H9 (cell line): ENCODE measurements at regions not wholly inside any gene's neighbourhood (a gene's known extent, or its start where the extent isn't known, plus 50 kb on each side); places are given as distances from the start of the nearest gene placed in this dataset.

ENCODE experiments used
- DNase-seq: peaks from one replicate; pipeline ENCODE4 v3.0.0-alpha.2; 2017
- H2AFZ ChIP-seq: one replicate; pipeline ENCODE4 v1.6.1; 2013; ENCODE audit warnings: mild to moderate bottlenecking, low read length, control low read depth, moderate library complexity
- H2AK5ac ChIP-seq: 2 replicates; pipeline ENCODE4 v1.6.1; 2013; ENCODE audit warnings: low read length, control low read depth, mixed read lengths; ENCODE audit not compliant: insufficient read length
- H2BK120ac ChIP-seq: one replicate; pipeline ENCODE4 v1.6.1; 2013; ENCODE audit warnings: low read depth, mild to moderate bottlenecking, low read length, control low read depth, inconsistent platforms; ENCODE audit not compliant: poor library complexity, severe bottlenecking
- H2BK12ac ChIP-seq: 2 replicates; pipeline ENCODE4 v1.6.1; 2013; ENCODE audit warnings: low read length, control low read depth, mixed read lengths, low read depth; ENCODE audit not compliant: insufficient read length
- H2BK15ac ChIP-seq: 2 replicates; pipeline ENCODE4 v1.6.1; 2013; ENCODE audit warnings: low read depth, low read length, control low read depth
- H2BK20ac ChIP-seq: one replicate; pipeline ENCODE4 v1.6.1; 2013; ENCODE audit warnings: low read depth, mild to moderate bottlenecking, low read length, control low read depth, inconsistent platforms; ENCODE audit not compliant: poor library complexity, severe bottlenecking
- H2BK5ac ChIP-seq: 2 replicates; pipeline ENCODE4 v1.6.1; 2013; ENCODE audit warnings: low read length, control low read depth, mixed read lengths; ENCODE audit not compliant: insufficient read length
- H3K14ac ChIP-seq: 2 replicates; pipeline ENCODE4 v1.6.1; 2013; ENCODE audit warnings: low read length, control low read depth; ENCODE audit not compliant: insufficient read depth
- H3K18ac ChIP-seq: 2 replicates; pipeline ENCODE4 v1.6.1; 2013; ENCODE audit warnings: low read depth, mild to moderate bottlenecking, mixed read lengths, low read length, control low read depth; ENCODE audit not compliant: insufficient read length
- H3K23ac ChIP-seq: 2 replicates; pipeline ENCODE4 v1.6.1; 2013; ENCODE audit warnings: low read length, control low read depth, mixed read lengths, low read depth; ENCODE audit not compliant: insufficient read length
- H3K23me2 ChIP-seq: 2 replicates; pipeline ENCODE4 v1.6.1; 2013; ENCODE audit warnings: low read depth, mild to moderate bottlenecking, mixed read lengths, low read length, control low read depth; ENCODE audit not compliant: insufficient read length, poor library complexity, severe bottlenecking
- H3K27ac ChIP-seq: 2 replicates; pipeline ENCODE4 v1.5.1; 2013; ENCODE audit warnings: low read length, control low read depth, mixed read lengths, low read depth; ENCODE audit not compliant: insufficient read length
- H3K27me3 ChIP-seq: 2 replicates; pipeline ENCODE4 v1.6.1; 2013; ENCODE audit warnings: low read length, control low read depth, inconsistent platforms; ENCODE audit not compliant: insufficient read depth
- H3K4ac ChIP-seq: 2 replicates; pipeline ENCODE4 v1.6.1; 2013; ENCODE audit warnings: low read depth, mild to moderate bottlenecking, control low read depth, inconsistent platforms, low read length, moderate library complexity
- H3K4me1 ChIP-seq: 2 replicates; pipeline ENCODE4 v1.6.1; 2013; ENCODE audit warnings: low read length, control low read depth, inconsistent platforms; ENCODE audit not compliant: insufficient read depth
- H3K4me2 ChIP-seq: 2 replicates; pipeline ENCODE4 v1.6.1; 2013; ENCODE audit warnings: low read length, control low read depth, mixed read lengths; ENCODE audit not compliant: insufficient read length, insufficient read depth
- H3K56ac ChIP-seq: 2 replicates; pipeline ENCODE4 v1.6.1; 2013; ENCODE audit warnings: low read depth, mild to moderate bottlenecking, mixed read lengths, low read length, control low read depth; ENCODE audit not compliant: insufficient read length
- H3K79me1 ChIP-seq: 2 replicates; pipeline ENCODE4 v1.6.1; 2013; ENCODE audit warnings: low read depth, mild to moderate bottlenecking, moderate library complexity, low read length, control low read depth, inconsistent platforms; ENCODE audit not compliant: insufficient read depth, poor library complexity, severe bottlenecking
- H3K79me2 ChIP-seq: 2 replicates; pipeline ENCODE4 v1.6.1; 2013; ENCODE audit warnings: low read length, control low read depth, inconsistent platforms; ENCODE audit not compliant: insufficient read depth
- H3K9ac ChIP-seq: 2 replicates; pipeline ENCODE4 v1.6.1; 2013; ENCODE audit warnings: low read length, control low read depth, mixed read lengths; ENCODE audit not compliant: insufficient read length; ENCODE audit errors: extremely low read depth
- H3K9me3 ChIP-seq: one replicate; pipeline ENCODE4 v1.6.1; 2013; ENCODE audit warnings: low read depth, low read length, inconsistent platforms; ENCODE audit not compliant: control insufficient read depth
- H3T11ph ChIP-seq: one replicate; pipeline ENCODE4 v1.6.1; 2013; ENCODE audit warnings: mild to moderate bottlenecking, low read length, control low read depth, inconsistent platforms
- H4K20me1 ChIP-seq: one replicate; pipeline ENCODE4 v1.6.1; 2013; ENCODE audit not compliant: control insufficient read depth, insufficient read length, insufficient read depth
- H4K5ac ChIP-seq: 2 replicates; pipeline ENCODE4 v1.6.1; 2013; ENCODE audit warnings: low read depth, mild to moderate bottlenecking, mixed read lengths, low read length, control low read depth; ENCODE audit not compliant: insufficient read length
- H4K8ac ChIP-seq: replicated peaks from 2 replicates; pipeline ENCODE4 v1.6.1; 2013; ENCODE audit warnings: low read length, control low read depth, mixed read lengths, low read depth; ENCODE audit not compliant: insufficient read length
- H4K91ac ChIP-seq: 2 replicates; pipeline ENCODE4 v1.6.1; 2013; ENCODE audit warnings: low read depth, mild to moderate bottlenecking, moderate library complexity, mixed read lengths, low read length, control low read depth; ENCODE audit not compliant: insufficient read length
- H3K27ac Mint-ChIP-seq, 3 experiments: 2 replicates in 2 of 3; 3 replicates in 1 of 3; pipeline ENCODE4 v1.8.0; 2020 to 2021; ENCODE audit warnings: mixed read lengths in 3 of 3, mild to moderate bottlenecking in 1 of 3, moderate library complexity in 1 of 3
- H3K27me3 Mint-ChIP-seq: 2 replicates; pipeline ENCODE4 v1.8.0; 2021; ENCODE audit warnings: low read depth, mild to moderate bottlenecking, moderate library complexity, mixed read lengths
- H3K36me3 Mint-ChIP-seq, 3 experiments: 2 replicates in 2 of 3; 3 replicates in 1 of 3; pipeline ENCODE4 v1.8.0; 2020 to 2021; ENCODE audit warnings: low read depth in 3 of 3, mixed read lengths in 3 of 3; ENCODE audit not compliant: insufficient read depth in 1 of 3
- H3K4me1 Mint-ChIP-seq, 2 experiments: 2 replicates each; pipeline ENCODE4 v1.8.0; 2020; ENCODE audit warnings: mixed read lengths in 2 of 2
- H3K4me3 Mint-ChIP-seq, 2 experiments: 2 replicates in 1 of 2; 3 replicates in 1 of 2; pipeline ENCODE4 v1.8.0; 2020 to 2021; ENCODE audit warnings: mild to moderate bottlenecking in 2 of 2, mixed read lengths in 2 of 2, moderate library complexity in 1 of 2
- H3K9me3 Mint-ChIP-seq, 2 experiments: 2 replicates in 1 of 2; 3 replicates in 1 of 2; pipeline ENCODE4 v1.8.0; 2020; ENCODE audit warnings: mild to moderate bottlenecking in 2 of 2, mixed read lengths in 2 of 2, moderate library complexity in 1 of 2
- CTCF ChIP-seq: fragments of 200-600 bp; sonication (generic); conservative IDR thresholded peaks from 3 replicates; pipeline ENCODE4 v1.8.0; 2021; ENCODE audit warnings: antibody characterized with exemption, mild to moderate bottlenecking
- WGBS: extraction: QIAGEN DNeasy Blood & Tissue Kit; methylation state at CpG from one replicate; pipeline ENCODE4 v1.1.7; 2013; ENCODE audit warnings: missing lambda C conversion rate, low lambda C conversion rate, mixed read lengths; ENCODE audit not compliant: insufficient read length; ENCODE audit errors: extremely low coverage; 5-methylcytosine and 5-hydroxymethylcytosine counted together

GRCh38 chr7:145156834-145157233, 321.0 kb upstream of the TPK1 start:
- Mint-ChIP-seq H3K4me1 (no peaks in the 10 kb centered on the region), H3K27me3 (no peaks in the 10 kb centered on the region), H3K27ac (no peak overlapping the region), H3K4me3 (no peak overlapping the region), H3K9me3 (no peaks in the 10 kb centered on the region), H3K36me3 (no peaks in the 10 kb centered on the region; a peak in 1 of 7 replicates)
- no peaks in the 10 kb centered on the region for H3K4me1 ChIP-seq
- DNase-seq = no peak
- no peak overlapping the region for H3K18ac ChIP-seq
- H2BK20ac ChIP-seq = no peak overlapping the region
- H2AK5ac ChIP-seq = no peak overlapping the region
- H2BK12ac ChIP-seq = no peak overlapping the region
- no peak overlapping the region for H3K9ac ChIP-seq
- no peak overlapping the region for H2AFZ ChIP-seq
- no peak overlapping the region for H3T11ph ChIP-seq
- no peak overlapping the region for H4K91ac ChIP-seq
- no peak overlapping the region for H4K5ac ChIP-seq
- no peak overlapping the region for H3K23ac ChIP-seq
- no peaks in the 10 kb centered on the region for H3K9me3 ChIP-seq
- no peak overlapping the region for H4K8ac ChIP-seq
- H3K79me2 ChIP-seq = no peaks in the 10 kb centered on the region
- no peaks in the 10 kb centered on the region for H3K27me3 ChIP-seq
- no peaks in the 10 kb centered on the region for H3K23me2 ChIP-seq
- no peak overlapping the region for H3K4ac ChIP-seq
- no peak overlapping the region for H3K4me2 ChIP-seq
- WGBS = no CpG with 5 or more reads among the region's 1 CpG
- TF ChIP-seq CTCF = no peak
- no peak overlapping the region for H3K14ac ChIP-seq
- H2BK15ac ChIP-seq = no peak overlapping the region
- no peak overlapping the region for H2BK120ac ChIP-seq
- H3K27ac ChIP-seq = no peak overlapping the region
- no peaks in the 10 kb centered on the region for H4K20me1 ChIP-seq
- no peaks in the 10 kb centered on the region for H3K79me1 ChIP-seq
- no peak overlapping the region for H3K56ac ChIP-seq
- H2BK5ac ChIP-seq = no peak overlapping the region
